Omental fat pad (tissue), 3 donors: ENCODE measurements at regions not wholly inside any gene's neighbourhood (a gene's known extent, or its start where the extent isn't known, plus 50 kb on each side); places are given as distances from the start of the nearest gene placed in this dataset.

ENCODE experiments used
- ATAC-seq: fragments of 150-250 bp; one replicate; pipeline ENCODE4 v1.9.1; 2016; ENCODE audit warnings: mild to moderate bottlenecking, moderate library complexity; ENCODE audit not compliant: low FRiP score
- DNase-seq: peaks from one replicate; pipeline ENCODE4 v3.0.0-alpha.2; 2019; ENCODE audit warnings: low spot score
- CTCF ChIP-seq, 3 donors: fragments of 450-650 bp; IDR thresholded peaks; one replicate each; pipeline ENCODE4 v1.5.1; 2016 to 2017; ENCODE audit warnings: antibody characterized with exemption in 3 of 3, mild to moderate bottlenecking in 3 of 3, moderate library complexity in 2 of 3

GRCh38 chr2:57937456-57937855 lies 109.2 kb upstream of the VRK2 start:
- no peak for ATAC-seq
- no peak for TF ChIP-seq CTCF (IDR thresholded peaks at IDR 0.05)

GRCh38 chr2:57941816-57942215 lies 104.8 kb upstream of the VRK2 start:
- no peak for TF ChIP-seq CTCF (IDR thresholded peaks at IDR 0.05)
- DNase-seq (no peak), ATAC-seq (no peak)

More at GRCh38 chr2:57937456-57937855, 109.2 kb upstream of the VRK2 start:
- DNase-seq: no peak

GRCh38 chr2:57943315-57943714 lies 103.3 kb upstream of the VRK2 start:
- TF ChIP-seq CTCF (IDR thresholded peaks at IDR 0.05): no peak
- no peak for ATAC-seq
- no peak for DNase-seq

GRCh38 chr2:57947398-57947797 lies 99.2 kb upstream of the VRK2 start:
- no peak for ATAC-seq
- no peak for DNase-seq
- TF ChIP-seq CTCF (IDR thresholded peaks at IDR 0.05): no peak

GRCh38 chr2:57954020-57954419 lies 92.6 kb upstream of the VRK2 start:
- no peak for TF ChIP-seq CTCF (IDR thresholded peaks at IDR 0.05)
- no peak for ATAC-seq
- DNase-seq: no peak

- ATAC-seq (no peak), DNase-seq (no peak)
- no peak for TF ChIP-seq CTCF (IDR thresholded peaks at IDR 0.05)
Observed at GRCh38 chr2:57957238-57957637, 89.4 kb upstream of the VRK2 start.

- DNase-seq (no peak), ATAC-seq (no peak)
- TF ChIP-seq CTCF (IDR thresholded peaks at IDR 0.05): no peak
Observed at GRCh38 chr2:57959390-57959789, 87.2 kb upstream of the VRK2 start.
